Epithelial cell of esophagus (primary cell): ENCODE measurements at regions not wholly inside any gene's neighbourhood (a gene's known extent, or its start where the extent isn't known, plus 50 kb on each side); places are given as distances from the start of the nearest gene placed in this dataset.

Experiments used
- DNase-seq: peaks from one replicate; pipeline ENCODE4 v3.0.0; 2010; ENCODE audit warnings: low read depth
- H3K4me3 ChIP-seq: 2 replicates; pipeline ENCODE4 v1.5.1; 2011; ENCODE audit warnings: mild to moderate bottlenecking, low read length, control low read depth
- CTCF ChIP-seq: IDR thresholded peaks from 2 replicates; pipeline ENCODE4 v1.5.1; 2011; ENCODE audit warnings: low read depth, mild to moderate bottlenecking, low read length, control low read depth, inconsistent platforms; ENCODE audit not compliant: insufficient read depth; ENCODE audit errors: missing control alignments

DNA sequence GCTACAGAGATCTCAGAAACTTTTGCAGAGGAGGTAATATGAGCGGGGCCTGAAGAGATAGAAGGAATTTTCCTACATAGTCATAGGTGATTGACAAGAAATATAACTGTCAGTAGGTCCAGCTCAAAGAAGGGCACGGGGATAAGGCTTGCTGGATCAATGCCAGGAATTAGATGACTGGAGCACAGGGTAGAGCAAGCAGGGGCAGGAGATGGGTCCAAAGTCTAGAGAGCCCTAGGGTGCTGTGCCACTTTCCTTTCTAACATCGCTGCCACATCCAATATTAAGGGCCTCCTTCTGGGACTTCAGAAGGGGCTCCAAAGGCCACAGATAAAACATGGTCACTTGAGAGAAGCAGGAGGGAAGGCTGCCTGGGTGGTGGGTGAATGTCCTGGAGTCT, 402.2 kb downstream of the MID1IP1 start:
- DNase-seq: no peak
- no peak for TF ChIP-seq CTCF
- no peak overlapping the region for H3K4me3 ChIP-seq

DNA sequence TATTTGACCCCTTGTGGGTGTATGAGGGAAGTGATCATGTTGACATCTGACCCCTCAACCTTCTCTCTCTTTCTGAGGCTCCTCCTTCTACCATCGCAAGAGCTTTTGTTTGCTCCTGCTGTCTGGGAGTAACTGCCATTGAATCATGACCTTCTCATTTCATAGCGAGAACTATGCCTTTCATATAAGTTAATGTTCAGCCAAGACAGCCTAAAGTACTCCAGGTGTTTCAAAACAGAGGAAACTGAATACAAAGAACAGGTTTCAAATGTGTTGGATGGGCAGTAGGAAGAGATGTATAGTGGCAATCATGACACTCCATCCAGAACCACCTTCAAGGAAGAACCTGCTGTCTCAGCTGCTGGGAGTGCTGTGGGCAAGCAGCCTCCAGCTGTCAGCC, 403.1 kb downstream of the MID1IP1 start:
- H3K4me3 ChIP-seq: no peak overlapping the region
- no peak for DNase-seq
- TF ChIP-seq CTCF: no peak

GRCh38 chrX:39204945-39205344, 403.7 kb downstream of the MID1IP1 start:
- DNase-seq: no peak
- no peak for TF ChIP-seq CTCF
- no peak overlapping the region for H3K4me3 ChIP-seq

- DNase-seq: peak; percentile 3
- TF ChIP-seq CTCF: no peak
- H3K4me3 ChIP-seq: no peak overlapping the region
Measured at GRCh38 chrX:39205467-39205866, 404.2 kb downstream of the MID1IP1 start.

GRCh38 chrX:39206399-39207145, 405.3 kb downstream of the MID1IP1 start:
- DNase-seq: no peak
- H3K4me3 ChIP-seq: no peak overlapping the region
- TF ChIP-seq CTCF: no peak

GRCh38 chrX:39211501-39211900, 410.2 kb downstream of the MID1IP1 start:
- TF ChIP-seq CTCF: no peak
- no peak for DNase-seq
- H3K4me3 ChIP-seq: no peak overlapping the region

- peak; percentile 3 for DNase-seq
- no peak overlapping the region for H3K4me3 ChIP-seq
- TF ChIP-seq CTCF: no peak
Measured at GRCh38 chrX:39212456-39212855, 411.2 kb downstream of the MID1IP1 start.
